NCI-H460 (cell line): ENCODE measurements at regions not wholly inside any gene's neighbourhood (a gene's known extent, or its start where the extent isn't known, plus 50 kb on each side); places are given as distances from the start of the nearest gene placed in this dataset.

Experiments used
- DNase-seq: peaks from one replicate; pipeline ENCODE4 v3.0.0-alpha.2; 2016; ENCODE audit warnings: low read depth; ENCODE audit errors: extremely low read depth

DNA sequence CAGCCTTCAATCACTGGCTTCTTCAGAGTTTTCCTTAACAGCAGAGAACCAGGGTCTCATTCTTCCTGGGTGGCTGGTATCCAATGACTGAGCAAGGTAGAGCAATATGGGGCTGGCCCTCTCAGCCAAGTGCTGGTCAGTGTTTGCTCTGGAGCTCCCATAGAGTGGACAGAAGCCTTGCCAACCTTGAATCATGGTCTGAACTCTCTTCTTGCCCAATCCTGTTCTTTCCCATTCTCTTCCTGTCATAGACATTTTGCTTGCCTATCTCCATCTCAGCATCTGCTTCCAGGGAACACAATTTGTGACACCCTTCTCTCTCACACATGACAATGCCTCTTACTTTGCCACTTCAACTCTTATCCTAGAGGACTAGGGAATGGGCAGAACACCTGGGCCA lies 245.6 kb upstream of the PEX5L start:
- DNase-seq, result no peak

GRCh38 chr3:180283251-180283650 lies 246.5 kb upstream of the PEX5L start:
- DNase-seq, result no peak

DNA sequence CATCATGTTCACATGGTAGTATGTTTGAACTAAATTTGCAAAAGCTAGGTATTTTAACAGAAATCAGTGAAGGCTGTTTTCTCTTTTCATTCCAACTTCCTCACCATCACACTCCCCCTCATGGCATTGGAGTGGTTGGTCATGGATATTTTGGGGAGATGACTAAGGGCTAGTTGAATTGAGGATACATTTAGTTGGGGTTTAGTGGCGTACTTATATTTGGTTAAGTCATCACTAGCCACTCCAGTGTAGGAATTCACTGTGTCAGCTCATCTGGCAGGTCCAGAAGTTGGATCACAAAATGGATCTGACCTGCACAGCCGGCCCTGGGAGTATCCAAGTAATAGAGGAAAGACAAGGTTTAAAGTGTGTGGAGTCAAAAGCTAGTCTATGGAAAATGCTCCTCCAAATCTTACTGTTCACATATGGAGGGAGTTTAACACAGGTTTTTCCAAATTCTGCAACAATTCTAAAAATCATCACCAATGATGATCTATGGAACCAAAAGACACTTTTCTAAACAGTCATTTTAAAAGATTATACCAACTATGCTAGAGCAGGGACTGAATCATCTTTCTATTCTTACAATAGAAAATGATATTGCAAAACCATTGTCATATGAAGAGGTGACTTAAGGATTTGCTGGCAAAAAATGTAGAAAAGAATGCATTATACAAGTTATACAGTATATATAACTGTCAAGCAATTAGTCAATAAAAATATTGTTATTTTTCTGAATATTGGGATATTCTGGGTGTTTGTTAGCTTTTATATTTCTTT lies 247.8 kb upstream of the PEX5L start:
- DNase-seq, result no peak

GRCh38 chr3:180287703-180288102 lies 251.0 kb upstream of the PEX5L start:
- DNase-seq, result no peak

GRCh38 chr3:180288816-180289215 lies 252.1 kb upstream of the PEX5L start:
- DNase-seq, result no peak

DNA sequence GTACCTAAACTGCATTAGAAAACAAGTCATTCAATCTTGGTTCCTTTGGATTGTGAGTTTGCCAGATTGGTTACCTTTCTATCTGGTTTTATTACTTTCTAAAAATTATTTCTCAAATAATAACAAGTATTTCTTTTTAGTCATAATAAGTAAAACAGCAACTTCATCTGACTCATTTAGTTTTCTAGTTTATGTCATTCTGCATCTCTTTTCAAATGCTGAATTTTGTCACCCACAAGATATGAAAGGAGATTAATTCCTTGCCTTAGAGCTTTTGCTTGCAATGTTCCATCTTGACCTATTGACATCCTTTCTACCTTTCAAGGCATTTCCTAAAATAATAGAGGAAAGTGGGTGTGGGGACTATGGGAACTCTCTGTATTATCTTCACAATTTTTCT lies 253.6 kb upstream of the PEX5L start:
- no peak for DNase-seq

GRCh38 chr3:180294282-180295027 lies 257.7 kb upstream of the PEX5L start:
- no peak for DNase-seq

- no peak for DNase-seq
Observed at GRCh38 chr3:180295811-180296210, 259.1 kb upstream of the PEX5L start.

- DNase-seq, result no peak
Observed at GRCh38 chr3:180296971-180297370, 260.2 kb upstream of the PEX5L start.

DNA sequence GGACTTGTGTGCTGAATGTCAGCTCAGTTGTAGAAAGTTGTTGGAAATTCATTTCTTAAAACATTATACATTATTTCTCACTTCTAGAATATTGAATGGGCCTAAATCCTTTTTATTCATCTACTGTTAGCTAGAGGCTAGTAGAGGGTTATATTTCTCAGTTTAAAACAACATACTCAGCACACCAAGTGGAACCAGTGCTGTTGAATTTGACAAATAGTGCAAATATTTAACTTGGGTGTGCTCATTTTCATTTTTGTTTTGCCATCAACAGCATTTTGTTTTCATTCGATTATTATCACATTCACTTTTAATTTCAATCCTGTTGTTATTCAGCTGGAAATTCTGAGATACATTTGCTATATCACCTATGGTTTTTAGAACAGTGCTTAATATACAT lies 269.4 kb upstream of the PEX5L start:
- no peak for DNase-seq

- DNase-seq, result no peak
Observed at GRCh38 chr3:180306691-180307090, 270.0 kb upstream of the PEX5L start.

DNA sequence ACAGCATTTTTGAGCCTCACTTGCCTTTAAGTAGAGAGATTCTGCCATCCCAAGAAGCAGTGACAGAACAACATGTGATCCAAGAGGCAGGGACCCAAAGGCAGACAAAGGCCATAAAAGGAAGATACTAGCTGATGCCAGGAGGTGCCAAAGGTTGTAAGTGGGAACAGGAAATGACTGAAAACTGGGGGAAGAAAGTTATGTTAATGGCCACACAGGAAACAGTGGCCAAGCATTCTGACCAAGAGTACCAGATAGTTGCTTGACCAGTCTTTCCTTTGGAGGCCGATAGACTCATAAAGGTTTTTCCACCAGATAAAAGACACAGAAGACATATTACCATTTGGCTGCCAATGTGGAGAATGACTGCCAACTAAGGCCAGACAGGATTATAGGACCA lies 274.5 kb upstream of the PEX5L start:
- DNase-seq, result no peak

- DNase-seq, result no peak
Observed at GRCh38 chr3:180316321-180316720, 279.6 kb upstream of the PEX5L start.

GRCh38 chr3:180319461-180319860 lies 282.5 kb upstream of the TTC14 start:
- no peak for DNase-seq

DNA sequence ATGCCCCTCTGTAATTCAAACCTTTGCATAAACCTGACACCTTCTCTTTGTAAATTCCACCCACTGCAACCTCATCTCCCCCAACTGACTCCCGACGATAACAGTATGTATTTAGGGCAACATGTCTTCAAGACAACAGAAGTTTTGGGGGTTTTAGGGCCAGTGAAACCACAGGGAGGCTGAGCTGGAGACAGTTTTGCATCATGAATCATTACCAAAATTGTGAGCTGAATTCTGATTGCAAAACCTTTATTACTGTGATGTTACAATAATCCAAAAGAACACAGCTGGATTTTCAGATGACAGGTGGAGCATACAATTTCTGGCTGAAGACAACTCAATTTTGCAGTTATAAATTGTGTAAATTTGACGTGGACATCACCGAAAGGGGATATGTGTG lies 281.3 kb upstream of the TTC14 start:
- no peak for DNase-seq

GRCh38 chr3:180321534-180321933 lies 280.4 kb upstream of the TTC14 start:
- DNase-seq, result no peak

DNA sequence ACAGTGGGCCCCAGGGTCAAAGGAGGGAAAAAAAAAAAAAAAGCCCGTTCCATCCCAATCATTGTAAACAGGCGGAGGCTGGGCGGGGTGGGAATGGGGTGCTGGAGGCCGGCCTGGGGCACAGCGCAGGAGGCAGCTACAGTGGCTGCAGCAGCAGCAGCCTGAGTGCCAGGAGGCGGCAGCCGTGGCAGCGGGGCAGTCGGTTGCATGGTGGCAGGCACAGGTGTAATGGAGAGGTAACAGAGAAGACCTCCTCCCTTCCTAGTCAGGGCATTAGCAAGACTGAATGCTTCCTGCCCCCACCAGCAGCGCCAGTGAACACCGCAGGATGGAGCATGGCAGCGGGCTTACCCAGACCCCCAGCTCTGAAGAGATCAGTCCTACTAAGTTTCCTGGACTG lies 279.1 kb upstream of the TTC14 start:
- no peak for DNase-seq

DNA sequence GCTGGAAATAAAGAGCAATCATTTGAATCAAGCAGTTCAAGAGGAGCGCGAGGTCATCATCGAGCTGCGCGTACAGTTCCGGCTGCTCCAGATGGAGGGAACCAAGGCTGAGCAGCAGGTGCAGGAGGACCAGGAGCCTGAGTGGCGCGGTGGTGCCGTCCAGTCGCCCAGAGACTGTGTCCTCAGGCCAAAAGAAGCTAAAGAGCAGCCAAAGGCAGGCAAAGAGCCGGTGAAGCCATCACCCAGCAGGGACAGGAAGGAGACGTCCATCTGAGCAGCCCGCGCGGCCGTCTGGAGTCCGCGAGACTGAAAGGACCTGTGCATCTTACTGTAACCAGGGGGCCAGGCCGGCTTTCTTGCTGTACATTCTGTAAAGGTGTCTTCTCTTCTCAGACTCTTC lies 277.2 kb upstream of the TTC14 start:
- DNase-seq, result no peak

DNA sequence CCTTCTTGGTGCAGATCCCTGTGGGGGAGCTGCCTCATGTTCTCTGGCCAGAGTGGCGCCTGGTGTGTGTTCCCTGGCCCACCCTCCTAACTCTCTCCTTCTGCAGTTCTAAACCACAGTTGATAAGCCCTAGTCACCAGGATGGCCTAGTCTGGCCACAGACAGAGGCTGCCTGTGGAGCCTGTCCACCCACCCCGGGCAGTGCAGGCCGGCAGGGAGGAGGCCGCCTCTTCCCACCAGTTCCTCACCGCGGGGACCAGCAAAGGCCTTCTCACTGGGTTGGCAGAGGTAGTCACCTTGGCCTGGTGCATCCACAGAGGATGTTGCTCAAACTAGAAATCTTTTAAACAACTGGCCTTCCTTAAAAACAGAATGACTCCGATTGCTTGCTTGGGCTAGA lies 276.4 kb upstream of the TTC14 start:
- no peak for DNase-seq

DNA sequence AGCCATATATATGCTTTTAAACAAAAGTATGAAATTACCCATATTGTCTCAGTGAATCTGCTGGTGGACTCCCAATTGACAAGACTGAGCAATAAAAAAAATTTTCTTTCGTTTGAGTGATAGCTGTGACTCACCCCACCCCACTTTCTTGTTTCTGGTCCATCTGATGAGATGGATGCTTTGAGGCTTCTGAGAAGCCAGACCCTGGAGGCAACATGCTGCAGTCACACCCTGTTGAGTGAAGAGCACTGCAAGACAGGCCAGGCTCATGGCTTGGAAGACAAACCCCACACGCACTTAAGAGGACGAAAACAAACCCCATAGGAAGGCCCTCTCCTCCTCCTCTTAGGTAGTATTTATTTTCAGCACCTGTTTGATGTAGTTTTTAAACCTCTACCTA lies 276.0 kb upstream of the TTC14 start:
- no peak for DNase-seq

DNA sequence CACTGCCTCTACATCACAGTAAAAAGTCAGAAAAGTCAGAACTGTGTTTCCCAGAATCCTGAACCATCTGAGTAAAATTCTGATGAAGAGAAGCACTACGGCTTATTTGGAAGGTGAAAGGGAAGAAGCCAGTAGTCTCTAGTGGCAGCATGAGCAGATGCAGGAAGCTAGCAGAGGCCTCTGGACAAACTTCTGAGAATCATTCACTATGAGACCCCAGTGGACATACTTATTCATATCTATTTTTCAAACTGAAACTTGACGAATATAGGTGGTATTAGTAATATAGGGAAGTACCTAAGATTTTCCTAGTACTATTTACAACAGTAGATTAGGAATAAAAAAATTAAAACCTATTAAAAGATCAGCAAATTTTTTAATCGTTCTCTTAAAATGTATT lies 272.8 kb upstream of the TTC14 start:
- DNase-seq, result no peak

DNA sequence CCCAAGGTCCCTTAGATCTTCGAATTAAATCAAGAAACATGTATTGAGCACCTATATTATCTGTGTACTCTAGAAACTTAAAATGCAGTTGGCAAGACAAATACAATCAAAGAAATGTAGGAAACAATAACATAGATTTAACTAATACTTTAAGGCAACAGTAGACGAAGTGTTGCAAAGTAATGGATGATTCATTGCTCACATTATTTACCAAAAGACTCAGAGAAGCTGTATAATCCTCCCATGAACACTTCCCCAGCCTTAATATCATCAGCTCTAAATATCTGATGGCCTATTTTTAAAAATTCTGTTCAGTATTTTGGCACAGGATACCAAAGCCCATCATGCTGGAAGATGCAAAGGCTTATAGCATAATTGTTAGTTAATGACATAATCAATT lies 272.1 kb upstream of the TTC14 start:
- no peak for DNase-seq
